ENCODE measurements at regions not wholly inside any gene's neighbourhood (a gene's known extent, or its start where the extent isn't known, plus 50 kb on each side); places are given as distances from the start of the nearest gene placed in this dataset.
"Not testable (repeated sequence)": the region's sequence is repeated elsewhere in the genome, so short reads cannot be mapped to it uniquely, and the experiment has no call there.

- no peak for DNase-seq
Measured at GRCh38 chr10:42989481-42989921, 87.4 kb upstream of the RET start.

GRCh38 chr10:42990016-42990720, 86.7 kb upstream of the RET start:
- no peak for DNase-seq

DNA sequence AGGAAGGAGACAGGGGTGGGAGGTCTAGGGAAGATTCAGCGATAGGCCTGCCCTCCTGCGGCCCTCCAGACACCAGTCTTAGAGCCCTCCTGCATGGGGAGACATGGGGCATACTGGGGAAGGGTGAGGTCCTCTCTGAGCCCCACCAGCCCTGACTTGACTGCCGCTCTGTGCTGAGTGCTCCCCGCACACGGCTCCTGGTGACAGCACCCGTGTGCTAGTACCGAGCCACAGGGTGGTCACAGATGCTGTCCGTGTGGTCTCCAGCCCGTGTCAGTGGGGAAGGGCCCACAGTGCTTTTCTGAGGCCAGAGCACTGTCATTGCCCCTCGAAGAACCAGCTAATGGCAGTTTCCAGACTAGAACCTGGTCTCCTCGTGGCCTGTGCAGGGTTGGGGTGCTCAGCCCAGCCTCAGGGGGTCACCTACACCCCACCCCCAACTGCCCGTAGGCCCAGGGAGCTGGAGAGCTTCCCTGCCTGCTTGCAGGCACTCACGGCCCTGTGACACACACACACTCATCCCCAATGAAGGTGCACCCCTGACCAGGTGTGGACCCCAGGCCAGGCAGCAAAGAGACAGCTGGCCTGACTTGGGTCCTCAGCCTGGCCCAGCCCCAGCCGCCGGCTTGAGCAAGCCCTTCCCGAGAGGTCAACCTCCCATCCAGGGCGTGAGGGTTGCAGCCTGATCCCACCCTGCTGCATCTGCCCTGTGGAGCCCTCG, 86.0 kb upstream of the RET start:
- no peak for DNase-seq

- DNase-seq: no peak
Measured at GRCh38 chr10:42991442-42992098, 85.3 kb upstream of the RET start.

DNA sequence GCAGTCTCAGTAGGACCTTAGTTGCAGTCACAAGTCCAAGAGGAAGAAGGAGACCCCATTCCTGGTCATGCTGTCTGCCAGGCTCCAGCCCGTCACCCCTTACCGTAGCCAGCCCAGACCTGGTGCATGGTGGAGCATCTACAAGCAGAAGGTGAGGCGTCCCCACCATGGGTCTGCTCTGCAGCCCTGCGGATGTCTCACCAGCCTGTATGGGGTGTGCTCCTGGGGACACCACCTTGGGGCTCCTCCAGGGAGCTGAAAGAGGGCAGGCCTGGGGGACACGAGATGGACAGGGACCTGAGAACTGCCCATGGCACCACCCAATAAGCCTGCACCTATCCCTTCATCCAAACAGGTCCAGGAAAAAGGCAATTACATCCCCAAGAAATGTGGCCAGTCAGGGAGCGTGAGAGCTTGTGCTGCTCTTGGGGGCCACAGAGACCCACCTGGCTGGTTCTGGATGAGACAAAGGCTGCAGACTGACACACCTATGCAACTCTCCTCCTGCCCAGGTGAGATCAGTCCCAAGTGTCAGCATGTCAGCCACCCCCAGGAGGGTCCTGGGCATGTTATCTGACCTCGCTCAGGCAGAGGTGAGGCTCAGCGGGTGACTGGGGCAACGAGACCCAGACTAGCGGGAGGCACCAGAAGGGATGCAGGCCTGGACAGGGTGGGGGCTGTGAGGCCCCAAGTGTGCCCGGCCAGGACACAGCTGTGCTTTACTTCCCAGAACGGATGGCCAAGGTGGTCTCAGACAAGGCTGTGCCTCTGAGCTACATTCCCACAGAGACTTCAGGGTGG, 84.5 kb upstream of the RET start:
- DNase-seq: no peak

- no peak for DNase-seq
Measured at GRCh38 chr10:42992957-42993390, 83.9 kb upstream of the RET start.

DNA sequence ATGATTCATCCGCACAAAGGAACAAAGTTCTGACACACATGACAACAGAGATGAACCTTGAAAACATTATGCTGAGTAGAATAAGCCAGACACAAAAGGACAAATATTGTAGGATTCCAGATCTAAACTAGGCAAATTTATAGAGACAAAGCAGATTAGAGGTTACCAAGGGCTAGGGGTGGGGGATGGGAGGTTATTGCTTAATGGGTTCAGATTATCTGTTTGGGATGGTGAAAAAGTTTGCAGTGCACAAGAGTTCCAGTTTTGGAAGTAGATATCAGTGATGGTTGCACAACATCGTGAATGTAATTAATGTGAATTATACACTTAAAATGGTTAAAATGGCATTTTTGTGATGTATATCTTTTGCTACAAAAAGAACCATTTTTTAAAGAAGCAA, 82.0 kb upstream of the RET start:
- DNase-seq: not testable (repeated sequence)

GRCh38 chr10:42995537-42995936, 81.3 kb upstream of the RET start:
- no peak for DNase-seq

DNA sequence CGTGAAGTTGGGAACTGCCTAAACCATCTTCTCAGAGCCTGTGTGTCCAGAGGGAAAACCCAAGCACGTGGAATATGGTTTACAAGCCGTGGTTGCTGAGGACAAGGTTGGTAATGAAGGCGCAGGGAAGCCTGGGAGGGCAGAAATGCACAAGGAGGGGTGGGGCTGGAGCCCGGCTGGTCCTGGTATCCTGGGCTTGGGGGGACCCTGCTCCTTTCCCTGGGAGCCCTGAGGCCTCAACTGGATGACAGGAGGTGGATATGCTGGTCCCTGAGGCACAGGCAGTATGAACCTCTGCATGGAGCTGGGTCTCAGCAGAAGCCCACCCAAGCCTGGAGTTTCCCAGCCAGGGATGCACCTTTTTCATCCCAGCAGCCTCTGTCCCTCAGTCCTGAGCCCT, 80.3 kb upstream of the RET start:
- DNase-seq: no peak

GRCh38 chr10:42997151-42997848, 79.6 kb upstream of the RET start:
- no peak for DNase-seq

GRCh38 chr10:42997849-42998165, 79.1 kb upstream of the RET start:
- no peak for DNase-seq

DNA sequence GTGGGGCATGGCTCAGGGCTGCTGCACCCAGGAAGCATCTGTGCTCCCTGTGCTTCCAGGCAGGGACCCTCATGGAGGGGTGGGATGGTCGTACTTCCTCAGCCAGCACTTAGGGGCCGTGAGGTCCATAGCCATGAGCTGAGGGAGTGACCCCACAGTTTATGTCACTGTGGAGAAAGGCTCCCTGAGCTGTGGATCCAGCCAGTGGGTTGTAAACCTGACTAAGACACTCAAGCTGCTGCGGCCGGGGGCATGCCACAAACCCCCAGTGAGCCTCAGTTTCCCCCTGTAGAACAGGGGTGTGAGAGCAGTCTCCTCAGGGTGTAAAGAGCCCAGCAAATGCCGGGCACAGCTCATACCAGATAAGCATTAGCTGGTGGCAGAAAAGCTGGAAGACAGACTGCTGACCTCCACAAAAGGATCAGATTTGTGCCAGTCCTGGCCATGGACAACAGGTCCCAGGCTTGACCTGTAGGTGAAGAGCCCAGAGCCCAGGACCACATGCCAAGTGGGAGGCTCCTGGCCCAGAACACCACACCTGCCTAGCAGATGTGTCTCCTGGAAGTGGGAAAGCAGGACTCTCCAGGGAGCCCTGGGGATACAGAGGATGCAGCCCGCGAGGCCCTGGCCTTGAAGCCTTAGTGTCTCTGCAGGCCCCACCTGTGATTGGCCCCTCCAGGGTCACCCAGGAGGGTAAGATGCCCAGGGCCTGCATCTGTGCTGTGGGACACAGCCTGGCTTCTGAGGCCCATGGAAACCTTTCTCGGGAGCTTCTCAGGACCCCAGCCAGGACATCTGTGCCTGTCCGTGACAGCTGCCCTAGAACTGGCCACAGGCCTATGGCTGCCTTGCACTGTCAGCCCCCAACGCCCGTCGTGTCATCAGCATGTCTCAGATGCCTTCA, 78.1 kb upstream of the RET start:
- DNase-seq: no peak

DNA sequence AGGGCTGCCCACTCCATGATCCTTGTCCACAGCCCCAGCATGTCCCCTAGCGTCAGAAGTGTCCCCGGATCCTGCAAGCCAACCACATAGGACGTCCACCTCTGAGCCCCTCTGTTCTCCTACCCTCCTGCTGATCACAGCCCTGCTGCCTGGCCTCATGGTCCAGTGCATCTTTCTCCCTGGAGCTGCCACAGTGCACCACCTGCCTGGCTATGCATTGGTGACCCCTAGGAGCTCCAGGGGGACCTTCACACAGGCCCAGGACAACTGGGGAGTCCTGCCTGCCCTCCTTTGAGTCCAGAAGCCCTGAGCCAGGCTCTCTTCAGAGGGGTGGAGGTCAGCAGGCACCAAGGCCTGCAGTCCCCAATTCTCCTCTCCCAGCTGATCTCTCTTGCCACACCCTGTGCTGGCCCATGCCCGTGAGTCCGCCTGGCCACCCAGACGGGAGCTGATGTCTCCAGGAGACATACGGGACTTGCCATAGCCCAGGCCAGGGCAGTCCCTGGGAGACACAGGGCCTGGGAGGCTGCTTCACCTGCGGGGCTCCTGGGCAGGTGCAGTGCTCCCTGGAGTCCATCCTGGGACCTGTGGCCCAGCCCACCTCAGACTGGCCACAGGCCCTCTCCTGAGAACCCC, 77.4 kb upstream of the RET start:
- no peak for DNase-seq

DNA sequence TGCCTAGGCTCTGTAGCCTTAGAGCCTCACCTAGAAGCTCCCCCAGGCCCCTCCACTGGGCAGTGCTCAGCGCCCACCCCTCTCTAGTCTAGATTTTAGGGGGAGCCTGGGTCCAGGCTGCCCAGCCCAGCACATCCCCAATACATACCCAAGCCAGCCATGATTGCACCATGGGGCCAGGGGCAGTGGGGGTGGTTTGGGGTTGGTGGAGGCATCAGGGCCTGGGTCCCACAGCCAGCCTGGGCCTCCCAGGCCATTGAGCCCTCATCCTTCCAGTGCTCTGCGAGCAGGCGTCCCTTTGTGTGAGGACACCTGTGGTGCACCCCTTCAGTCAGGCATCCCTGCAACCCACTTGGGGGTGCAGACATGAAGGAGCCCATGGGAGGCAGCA, 76.9 kb upstream of the RET start:
- DNase-seq: no peak

GRCh38 chr10:43000651-43001426, 76.0 kb upstream of the RET start:
- DNase-seq: no peak

DNA sequence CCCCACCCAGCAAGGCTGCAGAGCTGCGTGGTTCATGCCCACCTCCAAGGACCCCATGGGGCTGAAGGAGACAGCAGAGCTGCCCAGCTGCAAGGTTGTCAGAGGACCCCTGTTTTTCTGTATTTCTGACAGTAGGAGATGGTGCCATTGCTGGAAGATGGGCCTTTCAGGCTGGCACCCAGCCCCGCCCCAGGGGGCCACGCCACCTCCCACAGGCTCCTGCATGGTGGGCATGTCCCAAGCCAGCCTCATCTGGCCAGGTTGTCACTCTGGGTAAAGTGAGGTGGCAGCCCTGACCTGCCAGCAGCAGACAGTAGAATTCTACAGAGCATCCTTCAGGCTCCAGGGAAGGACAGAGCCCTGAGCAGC, 75.5 kb upstream of the RET start:
- DNase-seq: no peak

DNA sequence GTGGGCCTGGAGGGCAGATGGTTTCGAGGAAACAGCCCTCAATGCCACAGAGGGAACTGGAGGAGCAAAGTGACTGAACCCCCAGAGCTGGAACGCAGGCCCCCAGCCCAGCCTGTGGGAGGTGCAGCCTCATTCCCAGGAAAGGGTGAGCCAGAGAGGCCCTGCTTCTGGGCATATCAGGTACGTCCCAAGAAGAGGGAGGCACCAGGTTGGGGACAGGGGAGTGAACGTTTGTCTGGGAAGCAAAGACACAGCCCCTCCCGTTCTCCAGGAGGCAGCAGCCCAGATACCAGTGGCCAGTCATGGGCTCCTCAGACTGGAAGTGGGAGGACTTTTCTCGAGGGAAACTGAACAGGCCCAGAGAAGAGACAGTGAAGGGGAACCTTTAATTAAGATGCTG, 74.3 kb upstream of the RET start:
- DNase-seq: no peak

DNA sequence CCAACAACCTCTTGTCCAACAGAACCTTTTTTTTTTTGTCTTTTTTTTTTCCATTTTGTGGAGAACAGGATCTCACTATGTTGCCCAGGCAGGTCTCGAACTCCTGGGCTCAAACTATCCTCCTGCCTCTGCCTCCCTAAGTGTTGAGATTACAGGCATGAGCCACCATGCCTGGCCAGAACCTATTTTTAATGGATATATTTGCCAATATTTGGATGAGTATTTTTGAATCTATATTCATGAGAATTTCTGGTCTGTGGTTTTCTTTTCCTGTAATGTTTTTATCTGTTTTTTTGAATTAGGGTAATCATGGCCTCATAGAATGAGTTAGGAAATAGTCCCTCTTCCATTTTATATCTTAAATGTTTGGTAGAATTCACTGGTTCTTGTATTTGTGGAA, 70.4 kb upstream of the RET start:
- DNase-seq: no peak

DNA sequence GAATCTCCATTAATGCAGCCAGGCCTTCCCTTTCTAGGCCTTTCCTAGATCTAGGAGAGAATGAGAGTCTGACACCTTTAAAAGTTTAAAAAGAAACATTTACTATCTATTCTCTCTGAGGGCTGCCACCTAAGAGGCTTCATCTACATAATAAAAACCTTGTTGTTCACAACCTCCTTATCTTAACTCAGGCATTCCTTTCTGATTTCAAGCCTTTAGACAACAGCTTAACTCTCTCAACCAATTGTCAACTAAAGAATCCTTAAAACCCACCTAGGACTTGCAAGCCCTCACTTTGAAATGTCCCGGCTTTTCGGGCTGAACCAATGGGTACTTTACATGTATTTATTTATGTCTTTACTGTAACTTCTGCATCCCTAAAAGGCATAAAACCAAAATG, 64.3 kb upstream of the RET start:
- no peak for DNase-seq

DNA sequence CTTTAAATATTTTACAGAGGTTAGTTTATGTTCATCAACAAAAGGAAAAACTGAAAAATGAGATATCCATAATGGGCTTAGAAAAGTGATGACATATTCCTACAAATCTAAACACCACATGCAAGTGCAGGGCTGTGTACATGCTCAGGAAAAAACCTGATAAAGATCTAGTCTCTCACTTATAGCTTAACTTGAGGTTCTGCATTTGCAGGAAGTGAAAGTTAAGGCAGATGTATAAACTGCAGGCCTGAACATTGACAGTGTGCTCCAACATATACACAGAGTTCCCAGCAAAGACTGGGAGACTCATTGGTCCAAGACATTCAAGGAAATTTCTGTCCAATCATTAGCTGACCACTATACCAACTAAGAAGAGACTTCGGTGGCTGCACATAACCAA, 63.8 kb upstream of the RET start:
- DNase-seq: no peak

DNA sequence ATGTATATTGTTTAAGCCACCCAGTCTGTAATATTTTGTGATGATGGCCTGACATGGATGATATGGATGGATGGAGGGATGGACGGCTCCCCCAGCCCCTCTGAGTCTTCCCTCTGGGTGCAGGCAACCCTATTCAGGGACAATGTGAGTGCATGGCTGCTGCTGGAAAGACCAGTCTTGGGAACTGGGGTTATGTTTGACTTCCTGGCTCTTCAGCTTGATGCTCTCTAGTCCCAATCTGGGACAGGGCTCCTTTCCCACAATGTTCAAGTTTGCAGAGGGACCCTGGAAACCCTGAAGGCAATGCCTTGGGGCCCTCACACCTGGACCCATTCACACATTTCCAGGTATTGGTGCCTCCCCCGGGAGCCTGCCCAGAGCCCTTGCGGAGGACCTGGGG, 52.3 kb upstream of the RET start:
- no peak for DNase-seq
